HG03103 (cell line): ENCODE measurements at regions not wholly inside any gene's neighbourhood (a gene's known extent, or its start where the extent isn't known, plus 50 kb on each side); places are given as distances from the start of the nearest gene placed in this dataset.

Source experiments
- ATAC-seq: cut with Tn5 transposase; IDR thresholded peaks from one replicate; pipeline ENCODE4 v1.9.1; 2021; ENCODE audit warnings: low read depth; ENCODE audit not compliant: unreplicated experiment

DNA sequence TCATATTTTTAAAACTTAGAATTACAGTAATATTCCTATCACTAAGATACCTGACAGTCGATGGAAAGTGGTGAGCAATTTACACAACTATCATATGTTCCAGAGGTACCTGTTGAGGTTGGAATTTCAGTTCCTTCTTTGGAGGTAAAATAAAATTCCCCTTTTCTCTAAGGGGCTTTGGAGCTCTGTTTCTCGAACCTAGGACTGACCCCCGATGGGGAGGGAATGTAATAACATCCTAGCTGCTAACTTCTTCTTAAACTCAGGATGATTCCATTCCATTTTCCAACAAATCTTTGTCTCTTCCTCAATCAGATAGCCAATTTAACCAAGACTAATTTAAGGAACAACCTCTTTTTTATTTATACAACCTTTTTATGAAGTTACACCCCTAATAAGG lies 1069.8 kb downstream of the NLGN4Y start:
- no peak for ATAC-seq

DNA sequence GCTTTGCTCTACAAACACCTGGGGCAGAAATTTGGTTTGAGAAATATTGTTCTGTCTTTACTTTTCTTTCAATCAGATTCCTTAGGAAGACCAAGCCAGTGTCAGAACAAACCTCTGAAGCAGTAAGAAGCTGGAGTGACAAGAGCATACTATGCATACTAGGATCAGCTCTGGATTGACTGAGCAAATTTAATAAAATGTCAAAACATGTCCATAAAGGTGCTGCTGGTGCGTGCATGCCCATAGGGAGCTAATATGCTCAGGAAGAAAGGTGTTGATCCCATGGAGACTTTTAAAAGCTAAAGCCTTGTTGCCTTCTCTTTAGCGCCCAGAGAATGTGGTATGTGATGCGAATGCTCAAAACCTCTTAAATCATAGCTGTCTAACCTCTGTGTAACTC lies 1076.2 kb downstream of the NLGN4Y start:
- ATAC-seq: no peak

DNA sequence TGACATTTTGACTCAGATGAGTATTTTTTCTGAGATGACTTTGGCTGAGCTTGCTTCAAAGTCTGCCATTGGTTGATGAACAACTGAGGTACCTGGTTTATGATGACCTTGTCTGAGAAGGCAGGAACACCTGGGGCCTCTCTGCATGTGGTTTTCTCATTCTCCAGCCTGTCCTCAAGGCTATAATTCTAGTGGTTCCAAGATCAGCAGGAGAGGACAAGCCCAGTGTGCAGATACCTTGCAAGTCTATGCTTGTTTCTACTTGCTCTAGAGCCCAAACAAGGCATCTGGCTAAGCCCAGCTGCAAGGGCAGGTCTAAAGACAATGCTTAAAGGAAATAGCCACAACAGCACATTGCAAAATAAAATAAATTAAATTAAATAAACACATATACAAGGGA lies 1100.0 kb downstream of the NLGN4Y start:
- ATAC-seq: no peak

- ATAC-seq: no peak
Observed at GRCh38 chrY:15624928-15625327, 1100.6 kb downstream of the NLGN4Y start.

DNA sequence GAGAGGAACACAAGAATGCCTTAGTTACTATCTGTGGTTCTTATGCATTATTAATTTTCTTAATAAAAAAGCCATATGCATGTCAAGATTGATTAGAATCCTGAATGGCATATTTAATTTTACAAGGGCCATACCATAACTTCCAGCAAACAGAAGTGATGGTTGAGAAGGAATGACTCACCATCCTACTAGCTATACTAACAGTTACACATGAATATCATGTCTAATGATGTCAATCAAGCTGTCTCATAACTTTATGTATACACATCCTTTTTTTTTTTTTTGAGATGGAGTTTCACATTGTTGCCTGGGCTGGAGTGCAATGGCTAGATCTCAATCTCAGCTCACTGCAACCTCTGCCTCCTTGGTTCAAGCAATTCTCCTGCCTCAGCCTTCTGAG lies 1123.9 kb downstream of the NLGN4Y start:
- no peak for ATAC-seq

- ATAC-seq: no peak
Observed at GRCh38 chrY:15650056-15650455, 1125.7 kb downstream of the NLGN4Y start.

GRCh38 chrY:15688531-15688930 lies 1164.2 kb downstream of the NLGN4Y start:
- ATAC-seq: no peak

- ATAC-seq: no peak
Observed at GRCh38 chrY:15689994-15690393, 1165.7 kb downstream of the NLGN4Y start.

- no peak for ATAC-seq
Observed at GRCh38 chrY:15702131-15702530, 1177.8 kb downstream of the NLGN4Y start.

- no peak for ATAC-seq
Observed at GRCh38 chrY:15704906-15705305, 1180.6 kb downstream of the NLGN4Y start.

DNA sequence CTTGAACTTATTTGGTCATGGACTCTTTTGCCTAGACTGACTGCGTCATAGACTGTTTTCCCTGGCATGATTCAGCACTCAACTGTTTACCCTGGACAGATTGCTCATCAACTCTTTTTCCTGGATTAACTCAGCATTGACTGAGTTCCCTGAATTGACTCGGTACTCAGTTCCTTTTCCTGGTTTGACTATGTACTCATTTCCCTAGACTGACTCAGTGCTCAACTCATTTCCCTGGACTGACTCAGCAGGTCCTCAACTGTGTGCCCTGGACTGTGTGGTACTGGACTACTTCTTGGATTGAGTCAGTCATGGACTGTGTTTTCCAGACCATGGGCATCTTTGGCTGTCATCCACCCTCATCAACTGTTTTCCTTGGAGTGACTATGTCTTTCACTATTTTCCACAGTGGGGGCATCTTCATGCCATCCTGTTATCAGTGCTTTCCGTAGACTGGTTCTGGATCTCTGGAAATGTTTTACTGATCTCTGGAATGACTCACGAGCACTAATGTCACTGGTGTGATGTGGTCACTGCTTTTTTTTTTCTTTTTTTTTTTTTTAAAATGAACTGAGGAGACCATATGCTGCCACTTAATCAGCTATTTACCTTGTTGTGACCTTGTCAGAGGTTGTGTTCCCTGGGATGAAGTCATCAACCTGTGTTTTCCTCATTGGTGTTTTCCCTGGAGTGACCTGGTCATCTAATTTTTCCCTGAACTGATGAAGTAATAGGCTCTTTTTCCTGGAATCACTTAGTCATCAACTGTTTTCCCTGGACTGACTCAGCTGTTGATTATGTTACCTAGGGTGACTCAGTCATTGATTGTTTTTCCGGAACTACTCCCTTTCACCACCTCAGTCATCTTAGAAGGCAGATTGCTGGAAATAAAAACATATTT lies 1225.5 kb downstream of the NLGN4Y start:
- no peak for ATAC-seq

DNA sequence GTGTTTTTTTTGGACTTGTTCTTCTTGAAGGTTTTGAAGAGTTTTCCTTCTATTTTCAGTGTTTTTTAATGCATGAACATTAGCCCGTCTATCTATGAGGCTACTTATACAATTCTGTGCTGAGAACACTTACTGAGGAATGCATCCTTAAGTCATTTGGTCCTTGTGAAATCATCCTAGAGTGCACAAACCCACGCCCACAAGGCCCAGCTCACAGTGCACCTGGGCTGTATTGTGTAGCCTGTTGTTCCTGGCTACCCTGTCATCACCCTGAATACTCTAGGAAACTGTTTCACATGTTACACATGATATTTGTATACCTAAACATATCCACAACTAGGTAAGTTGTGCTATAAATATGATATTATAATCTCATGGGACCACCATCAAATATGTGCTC lies 1226.7 kb downstream of the NLGN4Y start:
- ATAC-seq: no peak

DNA sequence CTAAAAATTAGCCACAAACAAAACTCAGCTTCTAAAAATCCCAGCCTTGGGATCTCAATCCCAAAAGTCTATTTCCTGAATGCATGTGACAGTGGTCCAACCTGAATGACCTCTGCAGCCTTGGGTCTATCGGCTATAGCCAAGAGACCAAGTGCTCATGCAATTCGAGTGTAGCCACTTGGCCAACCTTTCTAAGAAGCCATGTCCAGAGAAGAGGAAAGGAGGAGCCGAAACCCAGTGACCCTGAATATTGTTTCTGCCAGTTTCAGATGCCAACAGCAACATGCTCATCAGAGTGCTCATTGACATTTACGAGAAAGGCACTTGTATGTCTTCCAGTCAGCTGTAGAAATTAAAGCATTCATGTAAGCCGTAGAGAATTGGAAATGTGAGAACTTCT lies 1231.9 kb downstream of the NLGN4Y start:
- no peak for ATAC-seq

- no peak for ATAC-seq
Observed at GRCh38 chrY:15773579-15773978, 1249.2 kb downstream of the NLGN4Y start.

DNA sequence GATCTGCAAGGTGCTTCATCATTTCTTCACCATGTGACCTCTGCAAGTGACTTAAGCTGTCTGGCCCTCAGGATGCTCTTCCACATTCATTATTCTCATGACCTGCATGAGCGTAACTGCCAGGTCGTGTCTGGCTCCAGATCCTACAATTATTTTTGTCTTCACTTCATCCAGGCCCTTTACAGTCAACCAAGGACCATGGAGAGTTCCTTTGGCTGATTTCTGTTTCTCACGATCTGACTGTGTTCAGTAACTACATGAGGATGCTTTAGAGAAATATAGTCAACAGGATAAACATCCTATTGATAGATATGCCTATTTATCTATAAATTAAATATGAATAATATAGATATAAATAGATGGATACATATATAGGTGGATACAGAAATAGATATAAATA lies 1251.6 kb downstream of the NLGN4Y start:
- no peak for ATAC-seq

DNA sequence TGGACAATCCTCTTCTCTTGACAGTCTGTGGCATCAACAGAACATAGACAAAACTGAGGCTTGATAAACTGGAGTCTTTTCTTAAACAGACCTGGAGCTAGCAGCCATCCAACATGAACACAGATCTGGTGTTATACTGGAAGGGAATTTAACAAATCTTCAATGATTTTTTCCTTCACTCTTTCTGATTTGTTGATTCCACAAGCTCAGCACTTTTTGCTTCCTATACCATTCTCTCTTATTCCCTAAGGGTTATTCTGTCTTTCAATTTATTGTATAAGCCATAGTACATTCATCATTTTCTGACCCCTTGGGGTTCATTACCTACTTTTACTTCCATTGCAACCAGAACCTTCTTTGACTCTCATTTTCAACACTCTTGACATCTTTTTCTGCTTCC lies 1255.6 kb downstream of the NLGN4Y start:
- ATAC-seq: no peak

GRCh38 chrY:15800021-15800420 lies 1275.7 kb downstream of the NLGN4Y start:
- no peak for ATAC-seq

GRCh38 chrY:15805985-15806384 lies 1281.7 kb downstream of the NLGN4Y start:
- no peak for ATAC-seq

GRCh38 chrY:15814241-15814640 lies 1289.9 kb downstream of the NLGN4Y start:
- no peak for ATAC-seq
